ENCODE measurements at regions not wholly inside any gene's neighbourhood (a gene's known extent, or its start where the extent isn't known, plus 50 kb on each side); places are given as distances from the start of the nearest gene placed in this dataset.

GRCh38 chr12:131491155-131491554 is 219.7 kb upstream of the SFSWAP start:
- no peak for TF ChIP-seq POLR2A (IDR thresholded peaks at IDR 0.05; ENCODE audit: low read depth, low read length)
- no peak for TF ChIP-seq TAF1 (IDR thresholded peaks at IDR 0.05; ENCODE audit: low read depth, low read length)
- no peak for TF ChIP-seq POLR2AphosphoS5 (IDR thresholded peaks at IDR 0.05; ENCODE audit: low read depth, low read length)
- TF ChIP-seq PAX5 (IDR thresholded peaks at IDR 0.05; ENCODE audit: insufficient read depth, low read length, severe bottlenecking), result no peak

All from GM12891 (cell line).